NCI-H226 (cell line): ENCODE measurements at regions not wholly inside any gene's neighbourhood (a gene's known extent, or its start where the extent isn't known, plus 50 kb on each side); places are given as distances from the start of the nearest gene placed in this dataset.

ENCODE experiments used
- DNase-seq: peaks from one replicate; pipeline ENCODE4 v3.0.0-alpha.2; 2015

GRCh38 chr15:72916897-72917296 is 133.3 kb upstream of the ADPGK start:
- DNase-seq: peak; percentile 64

GRCh38 chr15:72916378-72916777 is 132.8 kb upstream of the ADPGK start:
- DNase-seq: no peak

GRCh38 chr15:72915843-72916242 is 132.3 kb upstream of the ADPGK start:
- no peak for DNase-seq

GRCh38 chr15:72912996-72913395 is 129.4 kb upstream of the ADPGK start:
- DNase-seq: no peak

- no peak for DNase-seq
These were observed 128.6 kb upstream of the ADPGK start for GRCh38 chr15:72912121-72912520.

GRCh38 chr15:72911626-72912025 is 128.1 kb upstream of the ADPGK start:
- no peak for DNase-seq

- no peak for DNase-seq
These were observed 125.2 kb upstream of the ADPGK start for GRCh38 chr15:72908713-72909112.

- peak; percentile 32 for DNase-seq
These were observed 124.2 kb upstream of the ADPGK start for GRCh38 chr15:72907733-72908132.

GRCh38 chr15:72902919-72903260 is 119.3 kb upstream of the ADPGK start:
- no peak for DNase-seq

GRCh38 chr15:72902245-72902918 is 118.8 kb upstream of the ADPGK start:
- DNase-seq: no peak

GRCh38 chr15:72892986-72893385 is 109.4 kb upstream of the ADPGK start:
- DNase-seq: no peak

GRCh38 chr15:72890043-72890442 is 106.5 kb upstream of the ADPGK start:
- DNase-seq: no peak

- no peak for DNase-seq
These were observed 106.0 kb upstream of the ADPGK start for GRCh38 chr15:72889545-72889944.

- no peak for DNase-seq
These were observed 105.3 kb upstream of the ADPGK start for GRCh38 chr15:72888811-72889210.

- DNase-seq: no peak
These were observed 104.7 kb upstream of the ADPGK start for GRCh38 chr15:72888211-72888610.

- no peak for DNase-seq
These were observed 103.8 kb upstream of the ADPGK start for GRCh38 chr15:72887376-72887775.

GRCh38 chr15:72884311-72884710 is 100.8 kb upstream of the ADPGK start:
- no peak for DNase-seq

GRCh38 chr15:72873379-72874233 is 90.0 kb upstream of the ADPGK start:
- peak; percentile 1 for DNase-seq

- DNase-seq: peak; percentile 0
These were observed 88.7 kb upstream of the ADPGK start for GRCh38 chr15:72872066-72872845.

- no peak for DNase-seq
These were observed 83.5 kb upstream of the ADPGK start for GRCh38 chr15:72866866-72867616.

- peak; percentile 72 for DNase-seq
These were observed 82.6 kb upstream of the ADPGK start for GRCh38 chr15:72866182-72866581.

- DNase-seq: no peak
These were observed 81.9 kb upstream of the ADPGK start for GRCh38 chr15:72865486-72865885.

- DNase-seq: no peak
These were observed 81.1 kb upstream of the ADPGK start for GRCh38 chr15:72864681-72865080.
